Left ventricle myocardium superior (tissue), 1 donor: ENCODE measurements at regions not wholly inside any gene's neighbourhood (a gene's known extent, or its start where the extent isn't known, plus 50 kb on each side); places are given as distances from the start of the nearest gene placed in this dataset.
A peak's percentile ranks its signal among the peaks of the same experiment; 100 is the strongest.

Experiments
- ATAC-seq: fragments of 200-7000 bp; cut with Tn5 transposase; one replicate; pipeline ENCODE4 v1.9.1; 2020; ENCODE audit warnings: mild to moderate bottlenecking, moderate library complexity
- DNase-seq: peaks from one replicate; pipeline ENCODE4 v3.0.0-alpha.2; 2020
- intact Hi-C: fragments of 100-400 bp; cut with micrococcal nuclease; formaldehyde crosslinking; loops from one replicate; pipeline ENCODE4 v1.11.0; 2022
- donor health status: DM: no; HTN: yes; CAD: no; lungs with severe emphysema.

DNA sequence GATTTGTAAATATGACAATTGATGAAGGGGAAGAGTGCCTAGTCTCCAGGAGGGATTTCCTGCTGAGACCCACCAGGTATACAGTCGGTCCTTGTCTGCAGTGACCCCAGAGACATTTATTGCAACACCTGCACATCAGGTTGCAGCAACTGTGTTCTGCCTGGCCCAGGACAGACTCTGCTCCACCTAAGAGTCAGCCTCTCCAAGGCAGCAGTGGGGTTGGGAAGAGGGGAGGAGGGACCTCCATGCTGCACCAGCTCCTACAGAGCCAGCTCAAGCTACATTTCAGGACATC, 120.4 kb upstream of the IRF2BP2 start:
- DNase-seq (no peak), ATAC-seq (no peak)
- intact Hi-C loops, result no loop called here

DNA sequence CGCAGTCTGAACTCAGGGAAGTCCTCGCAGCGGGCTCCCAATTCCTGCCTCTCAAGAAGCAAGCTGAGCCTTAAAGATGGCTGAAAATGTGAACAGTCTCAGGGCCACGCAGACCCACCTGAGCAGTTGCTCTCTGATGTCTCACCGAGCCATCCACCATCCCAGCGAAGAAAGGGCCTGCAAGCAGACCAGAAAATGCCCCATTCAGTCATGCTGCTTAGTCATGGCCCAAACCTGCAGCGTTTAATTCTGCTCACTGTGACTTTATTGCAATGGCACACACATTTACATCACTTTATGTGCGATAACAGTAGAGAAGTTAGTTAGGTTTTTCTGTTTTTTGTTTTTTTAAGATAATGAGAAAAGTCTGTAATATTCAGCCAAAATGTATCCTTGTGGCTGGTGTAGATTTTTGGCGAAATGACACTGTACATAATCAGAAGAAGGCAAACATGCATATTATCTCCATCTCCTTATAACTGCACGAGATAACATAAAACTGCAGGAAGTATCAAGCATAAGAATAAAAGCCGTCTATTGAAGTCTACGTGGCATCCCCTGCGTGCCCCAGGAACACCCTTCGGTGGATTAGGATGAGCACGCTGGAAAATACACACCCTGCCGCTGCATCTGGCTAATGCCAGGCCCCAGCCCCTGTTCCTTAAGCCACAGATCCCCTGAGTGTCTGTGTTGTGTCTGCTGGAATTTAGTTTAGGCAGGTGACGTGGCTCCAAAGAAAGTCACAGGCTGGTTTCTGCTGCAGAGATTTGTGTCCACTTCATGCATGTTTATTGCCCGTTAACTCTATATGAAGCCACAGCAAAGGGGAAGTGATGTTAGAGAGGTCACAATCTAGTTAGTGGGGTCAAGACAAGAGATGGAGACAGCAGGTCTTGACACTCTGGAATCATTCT, 119.8 kb upstream of the IRF2BP2 start:
- ATAC-seq, result no peak
- intact Hi-C loops, result loop anchor here (10.0 kb wide), 1 partner anchor 345 kb away; no protein-coding TSS in a partner anchor
- DNase-seq, result no peak

DNA sequence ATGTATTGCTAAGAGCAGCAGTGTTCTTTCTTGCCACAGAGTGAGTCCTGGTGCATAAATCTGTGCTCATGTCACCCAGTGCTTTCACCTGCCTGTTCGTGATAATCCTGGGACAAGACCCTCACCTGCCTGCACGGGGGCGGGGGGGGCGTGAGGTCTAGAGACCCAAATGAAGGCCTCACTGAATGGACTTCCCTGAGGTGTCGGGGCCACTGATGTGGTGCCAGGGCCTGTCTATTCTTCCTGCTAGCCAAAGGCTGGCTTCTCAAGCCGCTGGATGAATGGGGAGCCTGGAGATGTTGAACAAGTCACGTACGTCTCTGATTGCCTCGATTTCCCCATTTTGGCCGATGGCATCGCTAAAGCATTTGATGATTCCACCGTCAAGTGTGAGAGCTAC, 118.8 kb upstream of the IRF2BP2 start:
- ATAC-seq, result no peak
- DNase-seq, result no peak
- intact Hi-C loops, result loop anchor here (10.0 kb wide), 1 partner anchor 346 kb away; no protein-coding TSS in a partner anchor

DNA sequence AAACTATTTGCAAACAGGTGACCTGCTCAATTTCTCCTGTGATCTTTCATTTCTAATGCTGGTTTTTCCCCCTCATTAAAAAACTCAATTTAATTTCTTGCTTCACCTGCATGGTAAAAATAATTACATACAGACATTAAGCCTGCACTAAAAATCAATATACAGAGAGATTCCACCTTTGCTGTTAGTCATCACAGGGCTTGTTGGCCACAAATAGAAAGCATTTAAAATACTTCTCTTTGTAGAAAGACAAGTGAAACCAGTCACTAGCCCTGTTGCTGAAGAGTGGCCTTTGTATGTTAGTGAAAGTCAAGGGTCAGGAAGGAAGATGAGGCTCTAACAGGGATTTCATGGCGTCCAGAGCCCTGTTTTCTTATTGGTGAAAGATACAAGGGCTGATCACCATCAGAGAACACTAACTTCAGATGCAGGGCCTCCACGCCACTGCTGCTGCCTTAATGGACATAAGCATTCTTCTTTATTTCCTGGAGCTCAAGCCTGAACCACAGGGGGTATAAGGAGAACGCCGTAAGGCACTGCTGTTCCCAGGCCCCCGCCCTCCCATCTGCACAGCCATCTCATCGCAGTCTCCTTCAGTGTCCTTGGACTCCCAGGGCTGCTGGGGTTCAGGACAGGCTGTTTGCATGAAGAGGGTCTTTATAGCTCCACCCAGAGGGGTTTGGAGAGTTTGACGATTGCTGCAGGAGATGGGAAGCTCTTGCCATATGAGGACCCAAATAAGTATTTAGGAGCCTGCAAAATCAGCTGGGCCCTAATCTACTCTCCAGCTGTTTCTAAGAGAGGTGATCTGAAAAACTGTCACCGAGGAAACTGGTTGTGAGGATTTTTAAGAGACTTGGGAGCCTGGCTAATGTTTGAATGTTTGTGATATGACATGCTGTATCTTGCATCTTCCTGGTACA, 117.3 kb upstream of the IRF2BP2 start:
- DNase-seq, result no peak
- ATAC-seq, result no peak
- intact Hi-C loops, result loop anchor here (10.0 kb wide), 1 partner anchor 348 kb away; no protein-coding TSS in a partner anchor

DNA sequence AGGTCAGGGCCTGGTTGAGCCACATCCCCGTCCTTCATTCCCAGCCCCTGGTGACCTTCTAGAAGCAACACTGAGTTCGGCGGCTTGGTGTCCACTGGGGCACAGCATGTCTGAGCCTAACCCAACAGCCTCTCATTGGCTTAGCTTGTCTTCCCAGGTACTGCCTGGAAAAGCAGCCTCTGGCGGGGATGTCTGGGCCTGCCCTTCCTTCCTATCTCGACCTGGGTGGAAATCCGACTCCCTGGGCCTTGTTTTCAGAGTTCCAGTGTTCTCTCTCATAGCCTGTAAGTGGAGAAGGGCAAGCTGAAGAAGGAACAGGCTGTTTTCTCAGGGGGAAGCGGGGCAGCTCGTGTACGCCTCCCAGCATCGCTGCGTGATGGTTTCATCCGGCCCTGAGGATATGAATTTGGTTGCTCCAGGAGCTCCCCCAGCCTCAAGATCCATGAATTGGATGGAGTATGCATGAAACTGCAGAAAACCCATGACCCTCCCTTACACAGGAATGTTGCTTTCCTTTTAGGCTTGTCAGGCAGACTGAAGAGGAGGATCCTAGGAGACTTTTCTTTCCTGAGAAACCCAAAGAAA, 116.5 kb upstream of the IRF2BP2 start:
- DNase-seq, result no peak
- intact Hi-C loops, result loop anchor here (10.0 kb wide), 1 partner anchor 348 kb away; no protein-coding TSS in a partner anchor
- ATAC-seq, result no peak

DNA sequence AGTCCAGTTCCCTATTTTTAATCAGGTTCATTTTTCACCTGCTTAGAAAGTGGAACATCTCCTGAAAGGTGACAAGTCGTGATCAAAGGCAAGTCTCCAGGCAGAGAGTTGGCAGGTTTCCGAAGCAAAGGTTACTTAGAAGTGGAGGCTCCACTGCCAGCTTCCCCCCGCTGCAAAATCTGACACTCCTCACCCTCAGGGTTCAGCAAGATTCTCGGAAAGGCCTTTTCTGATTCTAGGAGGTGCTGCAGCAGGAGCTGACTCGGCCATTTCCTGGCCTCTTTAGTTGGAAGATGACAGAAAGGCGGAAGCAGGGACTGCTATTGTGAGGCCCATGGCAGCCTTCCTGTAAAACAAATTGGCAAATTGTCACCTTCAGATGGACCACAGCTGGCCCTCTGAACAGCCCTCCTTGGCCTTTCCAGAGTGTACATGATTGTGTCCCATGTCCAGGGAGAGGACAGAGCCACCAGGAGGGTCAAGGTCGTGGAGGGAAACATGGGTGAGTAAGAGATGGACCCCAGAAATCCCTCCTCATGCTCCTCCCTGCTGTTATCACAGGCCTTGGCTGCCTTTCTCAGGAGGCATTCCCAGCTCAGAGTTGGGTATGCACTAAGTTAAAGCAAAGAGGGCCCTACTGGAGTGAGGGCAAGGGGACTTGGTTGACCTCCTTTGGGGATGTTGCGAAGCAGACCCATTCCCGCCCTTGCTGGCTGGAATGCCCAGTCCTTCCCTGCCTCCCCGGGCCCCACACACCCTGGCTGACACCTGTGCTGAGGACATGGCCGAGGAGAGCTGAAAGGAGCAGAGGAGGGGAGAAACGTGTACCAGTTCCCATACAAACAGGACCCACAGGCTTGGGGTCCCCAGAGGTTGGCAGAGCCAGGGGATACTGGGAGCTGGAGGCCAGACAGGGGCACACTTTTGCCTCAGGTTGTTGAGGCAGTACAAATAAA, 115.5 kb upstream of the IRF2BP2 start:
- ATAC-seq, result peak; percentile 2
- peak; percentile 51 for DNase-seq

DNA sequence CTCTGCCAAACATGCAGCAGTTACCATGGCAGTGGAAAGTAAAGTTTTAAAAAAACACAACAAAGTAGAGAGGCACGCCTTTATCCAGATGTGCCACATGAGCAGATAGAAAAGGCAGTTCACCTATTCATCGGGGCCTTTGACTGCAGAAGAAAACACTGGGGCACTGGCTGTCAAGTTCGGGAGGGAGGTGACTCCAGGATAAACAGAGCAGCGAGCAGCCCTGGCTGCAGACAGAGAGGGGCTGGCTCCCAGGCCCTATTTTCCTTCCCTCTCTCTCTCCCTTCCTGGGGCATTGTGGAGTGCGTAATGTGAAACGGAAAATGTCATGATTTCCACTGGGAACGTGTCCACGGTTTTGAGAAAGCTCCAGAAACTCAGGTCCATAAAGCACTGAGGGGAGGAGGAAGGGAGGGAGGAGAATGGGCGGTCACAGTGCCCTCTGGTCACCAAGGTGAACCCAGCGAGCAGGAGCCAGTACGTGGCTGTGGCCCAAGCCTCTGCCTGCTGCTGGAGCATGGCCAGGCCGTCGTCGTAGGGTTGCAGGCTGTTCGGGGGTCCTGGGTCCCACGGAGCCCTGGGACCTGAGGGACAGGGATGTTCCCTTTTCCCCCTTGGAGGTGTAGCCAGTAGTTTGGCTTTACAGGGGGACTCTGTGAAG, 114.7 kb upstream of the IRF2BP2 start:
- peak; percentile 83 for DNase-seq
- peak; percentile 64 for ATAC-seq
- intact Hi-C loops, result loop anchor here (5.0 to 10.0 kb wide), 2 partner anchors 112 to 350 kb away; partner anchors contain the start of gene IRF2BP2

More for the DNA sequence above, 115.5 kb upstream of the IRF2BP2 start:
- intact Hi-C loops, result loop anchor here (10.0 kb wide), 1 partner anchor 349 kb away; no protein-coding TSS in a partner anchor

DNA sequence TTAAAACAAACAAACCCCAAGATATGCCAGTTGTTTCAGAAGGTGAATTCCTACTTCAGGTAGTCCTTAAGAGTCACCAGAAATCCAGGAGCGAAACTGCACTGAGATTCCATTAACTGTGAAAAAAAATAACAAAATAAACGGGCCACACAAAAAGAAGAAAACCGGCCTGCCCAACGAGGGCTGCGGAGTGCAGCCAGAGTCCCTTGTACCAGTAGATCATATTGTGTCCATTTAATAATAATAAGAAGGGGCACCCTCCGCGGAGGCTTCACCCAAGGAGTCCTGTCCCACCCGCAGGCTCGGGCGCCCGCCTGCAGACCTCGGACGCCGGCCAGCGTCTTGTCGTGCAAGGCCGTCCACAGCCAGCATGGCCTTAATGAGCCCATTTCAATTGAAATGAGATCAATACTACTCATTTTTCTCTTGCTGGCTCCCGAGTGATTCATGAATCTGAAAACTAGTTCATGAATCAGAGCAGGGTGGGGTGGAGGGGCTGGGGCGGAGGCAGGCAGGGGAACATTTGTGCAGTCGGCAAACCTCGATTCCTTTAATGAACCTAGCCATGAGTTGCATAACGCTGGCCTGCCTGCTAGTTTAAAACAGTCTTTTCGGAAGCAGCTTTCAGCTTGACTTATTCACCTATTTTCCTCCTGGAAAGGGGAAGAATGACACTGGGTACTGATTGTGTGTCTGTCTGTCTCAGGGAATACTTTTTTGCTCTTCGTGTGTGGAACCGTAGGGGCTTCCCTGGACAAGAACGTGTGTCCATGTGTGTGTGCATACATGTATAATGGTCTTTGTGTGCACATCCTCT, 113.1 kb upstream of the IRF2BP2 start:
- ATAC-seq, result peak; percentile 34
- intact Hi-C loops, result loop anchor here (5.0 to 10.0 kb wide), 2 partner anchors 111 to 352 kb away; partner anchors contain the start of gene IRF2BP2
- peak; percentile 69 for DNase-seq

DNA sequence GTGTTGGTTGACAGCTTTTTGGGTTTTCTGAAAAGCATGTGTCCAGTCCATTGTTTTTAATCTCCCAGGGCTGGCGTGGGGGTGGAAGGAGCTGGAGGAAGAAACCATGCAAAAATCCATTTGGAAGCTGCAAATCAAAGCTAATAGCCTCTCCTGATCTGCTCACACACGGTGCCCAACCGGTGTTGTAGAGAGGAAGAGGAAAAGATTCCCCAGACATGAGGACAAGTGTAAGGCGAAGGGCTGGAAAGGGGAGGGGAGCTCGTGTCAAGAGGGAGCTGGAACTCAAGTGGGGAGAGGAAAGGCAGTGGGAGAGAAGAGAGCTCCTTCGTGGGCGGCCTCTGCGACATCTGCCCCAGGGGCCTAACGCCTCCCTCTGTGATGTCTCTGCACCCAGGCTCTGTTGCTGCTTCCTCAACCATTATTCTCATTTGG, 112.3 kb upstream of the IRF2BP2 start:
- intact Hi-C loops, result loop anchor here (5.0 to 10.0 kb wide), 2 partner anchors 110 to 353 kb away; partner anchors contain the start of gene IRF2BP2
- ATAC-seq, result no peak
- DNase-seq, result peak; percentile 56

DNA sequence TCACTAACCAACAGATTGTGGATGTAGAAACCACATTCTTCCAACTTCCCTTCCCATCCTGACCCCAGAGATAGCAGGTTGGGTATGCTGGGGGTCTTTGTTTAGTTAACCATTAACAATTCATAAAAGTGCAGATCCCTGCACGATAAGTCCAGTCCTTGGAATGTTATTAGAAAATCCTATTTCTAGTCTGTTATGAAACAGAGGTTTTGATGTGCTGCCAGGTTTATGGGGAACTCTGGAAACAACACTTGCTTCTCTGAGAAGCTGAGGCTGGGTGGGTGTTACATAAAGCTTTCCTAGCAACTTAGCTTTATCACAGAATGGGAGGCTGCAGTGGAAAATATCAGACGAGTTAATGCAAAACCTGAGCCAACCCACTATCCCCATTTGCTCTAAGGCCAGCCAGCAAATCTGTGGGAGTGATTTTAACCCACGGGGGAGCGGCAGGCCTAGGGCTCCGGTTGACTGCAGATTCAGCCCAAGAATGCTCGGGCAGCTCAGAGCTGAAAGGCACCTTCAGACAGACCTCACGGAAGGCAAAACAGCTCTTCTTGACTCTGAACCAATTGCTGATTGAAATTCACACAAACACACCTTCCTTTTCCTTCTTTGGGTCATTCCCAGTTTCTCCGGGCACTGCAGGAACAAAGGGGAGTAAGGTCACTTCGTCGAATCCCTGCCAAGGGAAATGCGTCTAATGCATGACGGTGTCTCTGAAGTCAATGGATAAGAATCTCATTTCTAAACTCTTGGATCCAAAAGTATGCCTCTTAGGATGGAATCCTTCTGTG, 111.7 kb upstream of the IRF2BP2 start:
- peak; percentile 30 for ATAC-seq

DNA sequence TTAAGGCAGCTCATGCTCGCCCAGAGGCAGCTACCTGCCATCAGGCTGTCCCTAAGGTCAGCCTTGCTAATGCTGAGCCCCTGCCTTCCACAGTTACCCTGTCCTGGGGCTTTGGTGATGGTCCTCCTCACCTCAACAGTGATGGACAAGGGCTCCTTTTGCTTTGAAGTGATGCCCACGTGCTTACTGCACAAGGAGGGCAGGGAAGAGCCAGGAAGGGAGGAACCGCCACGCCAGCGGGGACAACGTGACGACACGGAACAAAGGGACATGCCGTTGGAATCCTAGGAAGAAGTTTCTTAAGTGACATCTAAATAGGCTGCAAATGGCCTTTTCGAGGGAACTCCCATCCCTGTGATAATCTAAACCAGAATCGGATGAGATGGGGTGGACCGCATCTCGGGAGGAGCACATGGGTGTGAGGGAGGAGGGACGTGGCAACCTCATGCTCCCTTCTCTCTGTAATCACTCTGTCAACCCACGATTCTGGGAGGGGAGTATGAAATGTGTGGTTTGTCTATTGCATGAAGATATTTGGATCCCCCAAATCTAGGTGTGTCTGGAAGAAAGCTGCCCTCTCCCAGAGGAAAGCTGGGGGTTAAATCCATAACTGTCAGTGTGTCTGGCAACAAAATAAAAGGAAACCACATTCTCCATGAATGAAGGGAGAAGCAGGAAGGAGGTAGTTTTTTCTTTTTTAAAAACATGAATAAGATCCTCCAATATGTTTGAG, 110.9 kb upstream of the IRF2BP2 start:
- ATAC-seq, result no peak
- DNase-seq, result no peak
- intact Hi-C loops, result loop anchor here (5.0 to 10.0 kb wide), 2 partner anchors 109 to 354 kb away; partner anchors contain the start of gene IRF2BP2

More for the DNA sequence above, 111.7 kb upstream of the IRF2BP2 start:
- intact Hi-C loops, result loop anchor here (5.0 to 10.0 kb wide), 2 partner anchors 109 to 353 kb away; partner anchors contain the start of gene IRF2BP2
- peak; percentile 70 for DNase-seq

DNA sequence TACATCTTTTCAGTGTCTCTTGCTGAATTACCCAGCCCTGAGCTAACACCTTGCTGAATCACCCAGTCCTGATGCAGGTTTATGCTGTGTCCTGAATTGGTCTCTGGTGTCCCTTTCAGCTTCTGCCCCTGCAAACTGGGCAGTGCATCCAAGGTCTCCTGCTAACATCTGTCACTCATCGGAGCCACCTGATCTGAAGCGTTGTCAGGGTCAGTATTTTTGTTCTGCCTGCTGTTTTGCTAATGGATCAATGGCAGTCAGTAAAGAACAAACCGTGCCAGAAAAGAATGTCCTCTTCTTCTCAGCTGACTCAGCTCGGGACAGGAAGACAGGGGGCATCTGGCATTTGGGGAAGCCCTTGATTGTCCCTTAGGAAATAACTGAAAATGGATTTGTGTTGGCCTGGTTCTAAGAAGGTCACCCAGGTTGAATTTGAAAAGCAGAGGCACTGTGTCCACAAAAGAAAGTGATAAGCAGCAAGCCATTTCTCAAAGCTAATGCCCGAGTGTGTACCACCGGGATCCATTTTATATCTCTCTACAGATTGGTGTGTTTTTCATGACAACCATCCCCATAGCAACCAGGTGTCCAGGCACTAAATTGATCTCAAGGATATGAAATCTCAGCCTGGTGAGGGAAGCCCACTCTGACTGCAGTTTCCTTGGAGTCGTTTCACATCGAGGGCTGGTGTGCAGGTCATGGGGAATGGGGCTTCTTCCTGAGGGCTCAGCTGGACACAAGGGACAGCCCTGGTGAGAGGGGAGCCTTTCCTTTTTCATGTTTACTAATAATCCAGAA, 109.7 kb upstream of the IRF2BP2 start:
- DNase-seq, result no peak

DNA sequence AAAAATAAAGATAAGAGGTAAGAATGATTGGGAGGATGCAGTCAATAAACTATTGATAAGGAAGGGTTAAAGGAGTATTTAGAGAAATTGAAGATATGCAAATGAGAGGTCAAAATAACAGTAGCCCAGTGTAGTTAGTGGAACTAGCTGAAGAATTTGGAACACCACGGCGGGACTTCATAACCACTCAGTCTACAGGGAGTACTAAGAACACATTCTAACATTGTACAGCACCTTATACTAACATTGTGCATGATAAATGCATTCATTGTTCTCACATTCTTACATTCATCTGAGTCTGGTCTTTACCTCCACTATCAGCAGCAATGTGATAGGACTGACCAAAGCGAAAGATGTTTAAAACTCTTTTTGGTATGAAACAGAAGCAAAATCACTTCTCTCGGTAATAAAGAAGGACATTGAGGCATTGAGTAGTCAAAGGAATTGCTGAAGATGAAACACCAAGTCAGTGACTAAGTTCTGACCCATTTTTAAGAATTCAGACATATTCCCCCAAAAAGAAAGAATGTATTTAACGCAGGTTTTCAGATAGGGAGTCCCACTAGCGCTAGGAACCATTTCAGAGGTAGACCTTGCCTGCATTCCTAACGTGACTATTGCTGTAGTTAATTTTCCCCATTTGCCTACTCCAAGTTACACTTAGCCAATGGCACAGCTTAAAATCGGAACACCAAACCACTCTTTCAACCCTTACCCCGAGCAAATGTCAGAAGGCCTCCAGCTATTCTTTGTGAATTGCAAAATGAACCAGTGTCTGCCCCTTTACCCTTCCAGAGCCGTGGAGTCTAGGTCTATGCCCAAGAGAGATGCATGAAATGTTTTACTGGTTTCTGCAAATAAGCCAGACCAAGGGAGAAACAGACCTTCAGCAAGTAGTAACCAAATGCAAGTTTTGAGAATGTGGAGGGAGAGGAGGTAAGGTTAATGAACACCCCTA, 108.8 kb upstream of the IRF2BP2 start:
- no peak for DNase-seq
- no peak for ATAC-seq
- intact Hi-C loops, result loop anchor here (10.0 kb wide), 1 partner anchor 224 kb away; no protein-coding TSS in a partner anchor

More for the DNA sequence above, 109.7 kb upstream of the IRF2BP2 start:
- intact Hi-C loops, result loop anchor here (5.0 to 10.0 kb wide), 3 partner anchors 107 to 355 kb away; partner anchors contain the start of gene IRF2BP2
- ATAC-seq, result no peak
